ENCODE measurements at regions not wholly inside any gene's neighbourhood (a gene's known extent, or its start where the extent isn't known, plus 50 kb on each side); places are given as distances from the start of the nearest gene placed in this dataset.

- peak; percentile 46 for ATAC-seq (ENCODE audit: low FRiP score)
- DNase-seq (ENCODE audit: low spot score): no peak
- no peak for TF ChIP-seq CTCF (IDR thresholded peaks at IDR 0.05)
These were observed 182.4 kb downstream of the ACTL7B start for GRCh38 chr9:108673386-108673785.

DNA sequence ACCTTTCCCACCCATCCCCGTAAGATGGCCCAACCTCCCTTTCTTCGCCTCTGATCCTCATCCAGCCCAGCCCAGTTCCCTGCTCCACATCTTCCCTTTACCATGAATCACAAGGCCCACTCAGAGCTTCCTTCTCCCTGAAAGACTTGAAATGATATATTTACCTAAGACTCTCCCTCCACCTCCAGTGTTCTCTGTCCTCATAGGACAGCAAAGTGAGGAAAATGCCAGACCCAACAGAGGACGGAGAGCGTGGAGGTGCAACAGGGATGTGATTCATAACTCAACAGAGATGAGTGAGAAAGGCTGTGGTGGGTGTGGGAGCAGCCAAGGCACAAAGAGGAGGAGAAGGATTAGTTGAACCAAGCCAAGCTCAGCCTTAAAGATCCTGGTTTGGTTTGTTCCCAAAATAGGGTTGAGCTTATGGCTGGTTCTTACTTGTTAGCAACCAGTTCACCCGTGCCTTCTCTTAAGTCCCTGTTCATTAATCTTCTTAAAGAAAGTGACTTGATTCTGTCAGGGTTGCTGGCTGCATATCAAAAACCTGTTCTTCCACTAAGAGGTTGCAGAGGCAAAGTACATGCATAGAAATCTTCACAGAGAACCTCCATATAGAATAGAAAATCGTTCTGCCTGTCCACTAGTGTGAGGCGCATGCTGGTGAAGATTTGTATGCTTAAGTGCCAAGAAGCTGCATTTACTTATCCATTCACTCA lies 183.2 kb downstream of the ACTL7B start:
- ATAC-seq (ENCODE audit: low FRiP score) (no peak), DNase-seq (ENCODE audit: low spot score) (no peak)
- TF ChIP-seq CTCF (IDR thresholded peaks at IDR 0.05): no peak

- DNase-seq (ENCODE audit: low spot score): no peak
- no peak for TF ChIP-seq CTCF (IDR thresholded peaks at IDR 0.05)
- ATAC-seq (ENCODE audit: low FRiP score): no peak
These were observed 184.0 kb downstream of the ACTL7B start for GRCh38 chr9:108671794-108672193.

GRCh38 chr9:108671176-108671575 lies 184.6 kb downstream of the ACTL7B start:
- DNase-seq (ENCODE audit: low spot score) (no peak), ATAC-seq (ENCODE audit: low FRiP score) (no peak)
- TF ChIP-seq CTCF (IDR thresholded peaks at IDR 0.05): no peak

DNA sequence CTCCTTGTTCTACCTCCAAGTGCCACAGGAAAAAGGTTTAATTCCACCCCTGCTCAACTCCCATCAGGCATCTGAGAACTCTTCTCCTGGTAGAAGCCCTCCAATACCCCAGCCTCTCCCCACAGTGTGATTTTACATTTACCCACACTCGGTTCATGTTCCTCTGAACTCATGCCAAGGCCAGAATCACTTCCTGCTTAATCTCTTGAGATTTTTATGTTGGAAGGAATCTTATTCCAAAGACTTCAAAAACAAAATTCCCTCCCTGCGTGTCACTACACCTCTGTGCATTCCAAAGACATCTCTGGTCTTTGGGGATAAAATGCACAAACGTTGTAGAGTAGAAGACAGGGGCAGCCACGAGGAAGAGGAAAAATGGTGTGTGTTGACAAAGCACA lies 186.8 kb downstream of the ACTL7B start:
- ATAC-seq (ENCODE audit: low FRiP score) (no peak), DNase-seq (ENCODE audit: low spot score) (no peak)
- TF ChIP-seq CTCF (IDR thresholded peaks at IDR 0.05): no peak

- DNase-seq (ENCODE audit: low spot score): no peak
- no peak for ATAC-seq (ENCODE audit: low FRiP score)
- TF ChIP-seq CTCF (IDR thresholded peaks at IDR 0.05): no peak
These were observed 187.4 kb downstream of the ACTL7B start for GRCh38 chr9:108668191-108668937.
